ENCODE measurements at regions not wholly inside any gene's neighbourhood (a gene's known extent, or its start where the extent isn't known, plus 50 kb on each side); places are given as distances from the start of the nearest gene placed in this dataset.

- TF ChIP-seq BACH1 (IDR thresholded peaks at IDR 0.05; ENCODE audit: low read length) = no peak
- TF ChIP-seq CTCF (IDR thresholded peaks at IDR 0.05; ENCODE audit: control extremely low read depth in 1 of 3, insufficient read depth in 1 of 3, low read depth in 1 of 3, low read length in 3 of 3) = no peak
- no peak for TF ChIP-seq TEAD4 (IDR thresholded peaks at IDR 0.05; ENCODE audit: low read depth, low read length)
- no peak for TF ChIP-seq TCF12 (IDR thresholded peaks at IDR 0.05; ENCODE audit: low read depth, low read length)
- TF ChIP-seq USF2 (IDR thresholded peaks at IDR 0.05; ENCODE audit: low read length) = no peak
- TF ChIP-seq MAX (IDR thresholded peaks at IDR 0.05) = no peak
- no peak for TF ChIP-seq POLR2A (IDR thresholded peaks at IDR 0.05; ENCODE audit: control extremely low read depth in 1 of 2, low read depth in 2 of 2, low read length in 2 of 2)
- TF ChIP-seq ZNF274 (IDR thresholded peaks at IDR 0.05; ENCODE audit: borderline replicate concordance, extremely low read depth, low read length) = no peak
- TF ChIP-seq CHD1 (IDR thresholded peaks at IDR 0.05; ENCODE audit: low read depth, low read length) = no peak
- no peak for TF ChIP-seq CREB1 (IDR thresholded peaks at IDR 0.05)
- TF ChIP-seq EZH2 (IDR thresholded peaks at IDR 0.05; ENCODE audit: low read depth, low read length, severe bottlenecking) = no peak
- TF ChIP-seq CHD7 (IDR thresholded peaks at IDR 0.05; ENCODE audit: insufficient replicate concordance, low read length) = no peak
- no peak for TF ChIP-seq SP1 (IDR thresholded peaks at IDR 0.05; ENCODE audit: low read depth, low read length)
- TF ChIP-seq MAFK (IDR thresholded peaks at IDR 0.05; ENCODE audit: low read depth, low read length) = no peak
Measured at GRCh38 chr11:31877083-31877482, 66.0 kb upstream of the PAX6 start.

Measured in H1 (cell line).